NT2/D1 (cell line): ENCODE measurements at regions not wholly inside any gene's neighbourhood (a gene's known extent, or its start where the extent isn't known, plus 50 kb on each side); places are given as distances from the start of the nearest gene placed in this dataset.

ENCODE experiments used
- SUZ12 ChIP-seq: IDR thresholded peaks from 2 replicates; pipeline ENCODE4 v1.6.1; 2011; ENCODE audit not compliant: insufficient read length, insufficient read depth; ENCODE audit errors: extremely low read depth
- YY1 ChIP-seq: IDR thresholded peaks from 2 replicates; pipeline ENCODE4 v1.6.1; 2011; ENCODE audit not compliant: insufficient read length, insufficient read depth

DNA sequence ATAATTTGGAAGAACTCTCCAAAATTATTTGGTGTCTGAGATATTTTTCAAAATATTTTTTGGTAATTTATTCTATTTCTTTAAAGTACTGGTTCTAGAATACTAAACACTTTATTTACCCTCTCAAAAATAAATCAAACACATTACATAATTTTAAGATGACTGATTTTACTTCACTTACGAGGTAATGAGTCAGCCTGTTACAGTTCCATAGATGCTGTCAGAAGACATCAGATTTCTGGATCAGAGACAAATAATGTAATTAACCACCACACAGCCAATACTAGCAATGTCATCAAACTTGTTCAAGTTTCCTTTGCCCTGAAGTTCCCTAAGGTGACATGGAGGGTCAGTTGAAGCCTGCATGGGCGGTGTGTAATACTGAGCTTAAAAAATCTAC lies 106.1 kb upstream of the CDH9 start:
- no peak for TF ChIP-seq YY1
- no peak for TF ChIP-seq SUZ12
